ENCODE measurements at regions not wholly inside any gene's neighbourhood (a gene's known extent, or its start where the extent isn't known, plus 50 kb on each side); places are given as distances from the start of the nearest gene placed in this dataset.

GRCh38 chr10:61089251-61089650 is 145.3 kb upstream of the RHOBTB1 start:
- TF ChIP-seq CTCF (IDR thresholded peaks at IDR 0.05; ENCODE audit: low read depth, low read length), result no peak
- H3K4me3 ChIP-seq (ENCODE audit: low read depth, low read length), result no peak overlapping the region

GRCh38 chr10:61084493-61084892 is 140.5 kb upstream of the RHOBTB1 start:
- no peak overlapping the region for H3K4me3 ChIP-seq (ENCODE audit: low read depth, low read length)
- no peak for TF ChIP-seq CTCF (IDR thresholded peaks at IDR 0.05; ENCODE audit: low read depth, low read length)

GRCh38 chr10:61081301-61081700 is 137.3 kb upstream of the RHOBTB1 start:
- no peak for TF ChIP-seq CTCF (IDR thresholded peaks at IDR 0.05; ENCODE audit: low read depth, low read length)
- H3K4me3 ChIP-seq (ENCODE audit: low read depth, low read length), result no peak overlapping the region

- H3K4me3 ChIP-seq (ENCODE audit: low read depth, low read length), result no peak overlapping the region
- TF ChIP-seq CTCF (IDR thresholded peaks at IDR 0.05; ENCODE audit: low read depth, low read length), result no peak
These were observed 134.7 kb upstream of the RHOBTB1 start for GRCh38 chr10:61078542-61079275.

- H3K4me3 ChIP-seq (ENCODE audit: low read depth, low read length), result no peak overlapping the region
- TF ChIP-seq CTCF (IDR thresholded peaks at IDR 0.05; ENCODE audit: low read depth, low read length), result no peak
These were observed 132.7 kb upstream of the RHOBTB1 start for GRCh38 chr10:61076572-61077114.

- TF ChIP-seq CTCF (IDR thresholded peaks at IDR 0.05; ENCODE audit: low read depth, low read length), result no peak
- no peak overlapping the region for H3K4me3 ChIP-seq (ENCODE audit: low read depth, low read length)
These were observed 129.4 kb upstream of the RHOBTB1 start for GRCh38 chr10:61073391-61073790.

- H3K4me3 ChIP-seq (ENCODE audit: low read depth, low read length), result no peak overlapping the region
- no peak for TF ChIP-seq CTCF (IDR thresholded peaks at IDR 0.05; ENCODE audit: low read depth, low read length)
These were observed 127.6 kb upstream of the RHOBTB1 start for GRCh38 chr10:61071580-61071979.

All from WI38 (cell line).